GM18499 (cell line): ENCODE measurements at regions not wholly inside any gene's neighbourhood (a gene's known extent, or its start where the extent isn't known, plus 50 kb on each side); places are given as distances from the start of the nearest gene placed in this dataset.
"Not testable (repeated sequence)": the region's sequence is repeated elsewhere in the genome, so short reads cannot be mapped to it uniquely, and the experiment has no call there.

ENCODE experiments used
- ATAC-seq: cut with Tn5 transposase; IDR thresholded peaks from one replicate; pipeline ENCODE4 v1.9.1; 2021; ENCODE audit warnings: moderate number of reproducible peaks; ENCODE audit not compliant: insufficient read depth, unreplicated experiment

GRCh38 chrX:115906881-115907280 is 263.7 kb upstream of the AGTR2 start:
- ATAC-seq: no peak

- no peak for ATAC-seq
Measured at GRCh38 chrX:115909017-115909416, 261.5 kb upstream of the AGTR2 start.

GRCh38 chrX:115911967-115912366 is 258.6 kb upstream of the AGTR2 start:
- ATAC-seq: no peak

GRCh38 chrX:115912372-115912897 is 258.1 kb upstream of the AGTR2 start:
- peak; percentile 93 for ATAC-seq

- ATAC-seq: peak; percentile 48
Measured at GRCh38 chrX:115913575-115913974, 257.0 kb upstream of the AGTR2 start.

GRCh38 chrX:115915625-115916024 is 254.9 kb upstream of the AGTR2 start:
- ATAC-seq: not testable (repeated sequence)

- ATAC-seq: no peak
Measured at GRCh38 chrX:115929480-115929879, 241.1 kb upstream of the AGTR2 start.

GRCh38 chrX:115936008-115936407 is 234.5 kb upstream of the AGTR2 start:
- ATAC-seq: no peak

- ATAC-seq: peak; percentile 71
Measured at GRCh38 chrX:115939070-115939469, 231.5 kb upstream of the AGTR2 start.

- no peak for ATAC-seq
Measured at GRCh38 chrX:115939636-115940160, 230.8 kb upstream of the AGTR2 start.

GRCh38 chrX:115940348-115940747 is 230.2 kb upstream of the AGTR2 start:
- peak; percentile 9 for ATAC-seq

- ATAC-seq: peak; percentile 51
Measured at GRCh38 chrX:115940888-115941332, 229.6 kb upstream of the AGTR2 start.

- ATAC-seq: no peak
Measured at GRCh38 chrX:115941388-115941787, 229.2 kb upstream of the AGTR2 start.

- ATAC-seq: no peak
Measured at GRCh38 chrX:115946059-115946458, 224.5 kb upstream of the AGTR2 start.

- no peak for ATAC-seq
Measured at GRCh38 chrX:115948018-115948923, 222.3 kb upstream of the AGTR2 start.

- ATAC-seq: no peak
Measured at GRCh38 chrX:115949900-115950822, 220.4 kb upstream of the AGTR2 start.

GRCh38 chrX:115952417-115953092 is 218.0 kb upstream of the AGTR2 start:
- ATAC-seq: no peak

GRCh38 chrX:115957862-115958490 is 212.6 kb upstream of the AGTR2 start:
- no peak for ATAC-seq

GRCh38 chrX:115958687-115959359 is 211.7 kb upstream of the AGTR2 start:
- ATAC-seq: no peak
